CD4-positive, alpha-beta T cell treated with Interleukin-4 for 1 hour (primary cell): ENCODE measurements at regions not wholly inside any gene's neighbourhood (a gene's known extent, or its start where the extent isn't known, plus 50 kb on each side); places are given as distances from the start of the nearest gene placed in this dataset.

Source experiments
- DNase-seq, 2 donors: peaks; one replicate each; pipeline ENCODE4 v3.0.0-alpha.2; 2020 to 2022

DNA sequence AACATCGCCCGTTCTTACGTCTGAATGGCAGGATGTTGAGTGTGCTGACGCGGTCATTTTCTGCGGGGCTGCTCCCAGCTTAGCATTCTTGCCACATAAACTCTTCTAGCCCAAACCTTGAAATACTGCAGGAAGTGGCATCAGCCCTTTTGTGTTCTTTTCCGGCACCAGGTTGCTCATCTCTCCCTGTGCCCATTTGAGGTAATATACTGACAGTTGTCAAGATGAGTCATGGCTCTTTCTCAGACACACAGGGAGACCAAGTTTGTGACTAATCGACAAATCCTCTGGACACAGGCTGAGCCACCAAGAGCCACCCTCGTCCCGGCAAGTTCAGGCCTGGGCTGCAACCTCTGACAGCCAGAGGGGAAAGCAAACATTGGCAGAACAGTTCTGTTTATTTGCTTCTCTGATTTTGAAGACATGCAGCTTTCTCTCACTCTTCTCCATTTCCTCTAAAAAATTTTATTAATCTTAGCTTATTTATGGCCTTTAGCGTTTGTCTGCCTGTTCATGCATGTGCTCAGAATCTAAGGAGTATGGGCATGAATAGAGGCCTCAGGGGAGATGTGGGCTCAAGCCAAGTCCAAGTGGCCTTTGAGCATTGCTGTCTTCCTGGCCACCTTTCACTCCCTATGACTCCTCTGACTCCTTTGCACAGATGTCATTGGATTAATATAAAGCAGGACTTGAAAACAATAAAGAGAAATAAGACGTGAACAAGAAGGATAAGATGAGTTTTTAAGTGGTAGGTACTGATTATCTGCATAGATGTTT lies 328.2 kb upstream of the JAG1 start:
- DNase-seq, result no peak

DNA sequence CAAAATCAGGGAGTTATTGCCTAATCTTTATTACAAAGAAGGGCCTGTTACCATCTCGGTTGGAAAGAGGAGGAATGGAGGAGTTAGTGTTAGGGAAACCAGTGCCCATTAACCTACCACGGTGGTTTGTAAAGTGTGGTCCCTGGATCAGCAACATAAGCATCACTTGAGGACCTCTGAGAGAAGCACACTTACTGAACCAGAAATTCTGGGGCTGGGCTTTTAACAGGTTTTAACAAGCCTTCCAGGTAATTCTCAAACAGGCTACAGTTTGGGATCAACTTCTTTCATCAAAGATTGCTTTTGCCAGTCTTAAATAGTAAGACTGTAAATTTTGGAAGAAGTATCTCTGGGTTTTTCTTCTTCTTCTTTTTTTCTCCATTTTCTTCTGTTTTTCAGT lies 329.5 kb upstream of the JAG1 start:
- no peak for DNase-seq

DNA sequence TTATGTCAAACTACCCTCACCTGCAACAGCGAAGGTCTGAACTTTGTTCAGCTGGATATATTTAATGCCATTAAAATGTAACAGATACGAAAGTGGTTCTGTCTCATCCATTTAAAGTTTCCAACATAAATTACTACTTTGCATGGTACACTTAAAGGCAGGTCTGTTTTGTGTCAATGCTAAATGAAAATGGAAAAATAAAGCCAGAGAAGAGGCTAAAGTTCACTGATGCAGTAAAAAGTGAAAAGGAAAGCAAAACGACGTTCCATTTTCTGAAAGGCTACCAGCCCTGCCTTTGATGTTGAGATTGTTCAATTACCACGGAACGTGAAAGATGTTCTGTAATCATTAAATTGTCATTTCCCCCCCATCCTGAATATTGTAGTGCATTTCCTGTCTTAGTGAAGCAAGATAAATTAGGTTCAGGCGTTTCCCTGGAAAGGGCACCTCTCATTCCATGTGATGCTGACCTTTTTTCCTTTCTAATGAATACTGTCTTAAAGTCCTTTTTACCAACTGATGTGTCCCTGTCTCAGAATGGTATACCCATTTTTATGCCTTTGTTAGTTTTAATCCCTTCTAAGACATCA lies 334.7 kb upstream of the JAG1 start:
- no peak for DNase-seq

DNA sequence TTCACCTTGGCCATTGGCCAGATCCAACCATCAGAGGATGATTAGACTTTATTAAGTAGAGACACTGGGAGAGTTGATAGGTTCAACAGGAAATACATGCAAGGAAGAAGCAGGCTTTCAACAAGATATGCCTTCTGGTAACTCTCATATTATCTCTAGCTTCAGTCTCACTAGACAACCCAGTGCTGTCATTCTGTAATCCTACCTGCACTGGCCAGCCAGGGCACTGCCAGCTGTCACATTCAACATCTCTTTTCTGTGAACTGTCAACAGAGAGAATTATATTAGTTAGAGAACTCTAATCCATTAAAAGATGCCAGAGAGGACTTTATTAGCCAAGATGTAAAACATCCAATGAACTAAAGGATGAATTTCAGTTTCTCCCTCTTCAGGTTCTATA lies 337.9 kb upstream of the JAG1 start:
- DNase-seq, result no peak

DNA sequence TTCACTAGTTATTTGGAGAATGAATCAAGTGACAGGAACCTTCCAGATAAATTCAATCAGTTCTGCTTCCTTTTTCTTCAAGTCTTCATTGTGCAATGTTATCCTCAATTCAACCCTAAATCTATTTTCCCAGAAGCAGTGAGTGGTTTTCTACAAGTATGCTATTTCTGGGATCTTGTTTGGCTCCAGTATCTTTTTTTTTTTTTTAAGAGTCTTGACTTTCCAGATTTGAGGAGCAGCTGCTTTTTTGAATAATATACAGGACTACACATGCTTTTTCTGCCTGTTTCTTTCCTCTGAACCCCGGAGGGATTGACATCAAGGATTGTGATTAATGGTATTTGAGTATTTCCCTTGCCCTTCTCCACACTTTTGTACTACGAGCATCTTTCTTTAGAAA lies 339.2 kb upstream of the JAG1 start:
- no peak for DNase-seq

DNA sequence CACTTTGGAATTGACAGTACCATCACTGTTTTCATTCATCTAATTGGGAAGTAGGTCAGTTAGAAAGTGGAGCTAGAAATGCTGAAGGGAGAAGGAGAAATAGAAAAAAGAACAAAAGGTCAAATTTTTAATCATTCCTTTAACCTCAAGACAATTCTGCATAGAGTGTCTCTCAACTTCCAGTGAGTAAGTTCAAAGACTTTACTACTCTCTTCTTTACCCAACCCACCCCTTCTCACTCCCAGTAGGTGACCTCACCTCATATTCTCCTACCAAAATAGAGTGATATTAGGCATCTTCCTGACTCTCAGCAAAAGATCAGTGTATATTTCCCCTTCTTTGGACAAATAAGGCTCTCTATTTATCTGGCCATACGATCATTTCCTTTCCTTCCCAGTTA lies 340.0 kb upstream of the JAG1 start:
- no peak for DNase-seq

DNA sequence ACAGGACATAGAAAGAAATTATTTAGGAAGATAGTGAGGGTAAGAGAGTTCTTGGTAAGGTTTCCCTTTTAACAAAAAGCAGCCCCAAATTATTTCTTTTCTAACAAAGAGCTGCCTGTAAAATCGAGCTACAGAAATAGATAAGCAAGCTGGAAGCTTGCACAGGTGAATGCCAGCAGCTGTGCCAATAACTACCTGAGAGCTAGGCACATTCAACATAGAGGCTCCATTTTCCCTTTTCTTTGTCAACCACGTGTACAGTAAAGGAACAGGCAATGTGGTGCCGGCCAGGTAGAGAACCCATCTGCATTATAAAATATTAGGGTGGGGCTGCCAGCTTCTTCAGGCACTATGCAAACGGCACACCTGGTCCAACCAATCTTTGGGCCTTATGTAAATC lies 341.6 kb upstream of the JAG1 start:
- no peak for DNase-seq

DNA sequence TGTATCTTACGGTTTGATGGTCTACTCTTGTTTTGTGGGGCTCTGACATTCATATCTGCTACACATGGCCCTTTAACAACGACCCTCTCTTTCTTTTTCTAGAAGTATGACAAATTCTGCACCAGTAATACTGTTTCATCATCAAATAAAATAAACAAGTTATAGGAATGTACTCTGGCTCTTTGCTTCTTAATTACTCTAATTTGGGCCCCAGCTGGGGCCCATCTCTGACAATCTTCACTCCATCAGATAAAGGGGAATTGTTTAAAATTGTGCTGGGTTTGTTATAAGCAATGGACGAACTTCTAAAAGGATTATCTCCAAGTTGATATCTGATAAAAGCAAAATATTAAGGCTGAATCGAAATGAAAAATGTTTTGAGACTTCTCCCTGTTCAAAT lies 343.6 kb upstream of the JAG1 start:
- DNase-seq, result no peak

DNA sequence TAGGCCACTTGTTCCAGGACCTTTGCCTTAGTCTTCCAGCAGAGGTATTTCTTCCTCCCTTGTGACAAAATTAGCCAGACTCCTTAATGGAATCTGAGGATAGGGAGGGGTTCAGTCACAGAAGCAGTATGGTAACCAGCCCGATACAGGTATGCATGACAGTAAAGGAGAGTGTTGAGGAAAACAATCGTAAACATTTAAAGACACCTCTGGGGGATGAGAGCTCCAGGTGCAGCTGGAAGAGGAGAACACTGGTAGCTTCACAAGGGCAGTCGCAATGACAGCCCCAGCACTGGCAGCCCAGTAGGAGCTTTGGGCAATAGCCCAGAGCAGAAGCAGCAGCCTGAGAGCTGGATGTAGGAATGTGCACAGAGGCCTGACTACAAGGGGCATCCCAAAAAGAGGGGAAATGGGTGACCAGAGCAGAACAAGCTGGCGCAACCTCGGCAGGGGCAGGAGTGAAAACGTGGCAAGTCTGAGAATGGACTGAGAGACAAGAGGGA lies 344.9 kb upstream of the JAG1 start:
- DNase-seq, result no peak

DNA sequence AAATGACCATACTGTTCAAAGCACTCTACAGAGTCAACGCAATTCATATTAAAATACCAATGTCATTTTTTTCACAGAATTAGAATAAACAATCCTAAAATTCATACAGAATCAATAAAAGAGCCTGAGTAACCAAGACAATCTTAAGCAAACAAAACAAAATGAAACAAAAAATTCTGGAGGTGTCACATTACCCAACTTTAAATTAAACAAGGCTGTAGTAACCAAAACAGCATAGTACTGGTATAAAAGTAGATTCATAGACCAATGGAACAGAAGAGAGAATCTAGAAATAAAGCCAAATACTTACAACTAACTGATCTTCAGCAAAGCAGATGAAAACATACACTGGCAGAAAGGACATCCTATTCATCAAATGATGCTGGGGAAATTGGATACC lies 346.9 kb upstream of the JAG1 start:
- no peak for DNase-seq

DNA sequence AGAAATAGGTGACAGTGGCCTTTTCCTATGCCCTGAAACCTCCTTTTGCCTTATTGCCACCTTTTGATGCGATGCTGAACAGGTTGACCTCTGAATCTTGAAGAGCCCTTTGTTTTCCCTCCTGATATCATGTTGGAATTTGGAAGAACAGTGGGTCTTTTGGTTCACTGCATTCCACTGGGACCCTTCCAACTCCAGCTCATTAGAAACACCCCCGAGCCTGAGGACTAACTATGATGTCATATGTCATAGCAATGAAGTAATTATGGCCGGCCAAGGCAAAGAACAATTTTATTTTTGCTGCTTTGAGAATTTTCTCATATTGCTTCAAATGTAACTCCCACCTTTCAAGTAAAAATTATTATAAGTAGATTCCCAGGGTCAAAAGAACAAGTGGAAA lies 353.4 kb upstream of the JAG1 start:
- no peak for DNase-seq

DNA sequence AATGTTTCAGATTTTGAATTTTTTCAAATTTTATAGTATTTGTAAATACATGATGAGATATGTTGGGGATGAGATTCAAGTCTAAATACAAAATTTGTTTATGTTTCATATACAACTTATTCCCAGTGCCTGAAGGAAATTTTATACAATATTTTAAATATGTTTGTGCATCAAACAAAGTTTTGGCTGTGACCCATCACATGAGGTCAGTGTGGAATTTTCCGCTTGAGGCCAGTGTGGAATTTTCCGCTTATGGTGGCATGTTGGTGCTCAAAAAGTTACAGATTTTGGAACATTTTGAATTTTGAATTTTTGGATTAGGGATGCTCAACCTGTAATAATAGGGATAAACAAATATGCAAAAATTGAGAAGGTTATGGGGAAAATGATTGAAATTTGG lies 356.6 kb upstream of the JAG1 start:
- DNase-seq, result no peak

DNA sequence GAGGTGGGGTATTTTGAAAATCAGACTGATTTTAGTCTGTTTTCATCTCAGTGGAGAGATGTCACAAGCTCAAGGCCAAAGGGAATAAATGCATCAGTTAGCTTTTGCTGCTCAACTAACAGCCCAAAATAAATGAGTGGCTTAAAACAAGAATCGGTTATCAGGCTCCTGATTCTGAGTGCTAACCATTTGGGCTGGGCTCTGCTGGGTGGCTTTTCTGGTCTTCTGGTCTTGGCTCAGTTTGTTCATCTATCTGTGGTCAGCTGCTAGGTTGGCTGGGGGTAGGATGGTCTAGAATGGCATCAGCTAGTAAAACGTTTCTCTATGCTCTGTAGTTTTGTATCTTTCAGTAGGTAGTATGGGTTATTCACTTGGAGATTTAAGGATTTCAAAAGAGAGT lies 357.5 kb upstream of the JAG1 start:
- no peak for DNase-seq

DNA sequence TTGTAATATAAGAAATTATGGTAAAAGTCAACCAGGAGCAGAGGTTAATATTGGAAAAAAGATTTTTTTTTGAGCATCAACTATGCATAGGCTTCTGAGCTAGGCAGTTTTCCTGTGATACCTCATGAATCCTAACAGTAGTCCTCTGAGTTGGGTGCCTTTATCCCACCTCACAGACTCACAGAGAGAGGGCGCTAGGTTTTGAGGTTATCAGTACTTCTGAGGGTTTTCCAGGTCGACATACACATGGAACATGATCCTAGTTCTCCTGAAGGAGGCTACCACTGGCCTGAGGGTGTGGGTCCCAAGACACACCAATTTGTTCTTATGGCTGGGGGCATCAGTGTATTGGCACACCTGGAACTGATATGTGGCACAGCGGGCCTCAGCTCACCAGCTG lies 358.8 kb upstream of the JAG1 start:
- no peak for DNase-seq

DNA sequence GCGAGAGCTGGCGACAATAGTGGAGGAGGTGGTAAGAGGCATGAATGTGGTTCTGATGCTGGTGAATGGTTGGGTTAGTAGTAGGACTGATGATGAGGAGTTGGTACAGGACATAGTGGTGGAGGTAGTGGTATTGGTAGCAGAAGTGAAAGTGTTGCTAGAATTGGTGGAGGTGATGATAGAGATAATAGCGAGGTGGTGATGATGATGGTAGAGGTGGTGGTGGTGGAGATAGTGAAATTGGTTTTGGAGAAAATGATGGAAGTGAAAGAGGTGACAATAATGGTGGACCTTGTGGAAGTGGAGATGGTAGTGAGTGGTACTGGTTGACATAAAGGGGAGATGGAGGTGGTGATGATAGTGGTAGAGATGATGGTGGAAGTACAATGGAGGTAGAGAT lies 360.2 kb upstream of the JAG1 start:
- DNase-seq, result no peak

DNA sequence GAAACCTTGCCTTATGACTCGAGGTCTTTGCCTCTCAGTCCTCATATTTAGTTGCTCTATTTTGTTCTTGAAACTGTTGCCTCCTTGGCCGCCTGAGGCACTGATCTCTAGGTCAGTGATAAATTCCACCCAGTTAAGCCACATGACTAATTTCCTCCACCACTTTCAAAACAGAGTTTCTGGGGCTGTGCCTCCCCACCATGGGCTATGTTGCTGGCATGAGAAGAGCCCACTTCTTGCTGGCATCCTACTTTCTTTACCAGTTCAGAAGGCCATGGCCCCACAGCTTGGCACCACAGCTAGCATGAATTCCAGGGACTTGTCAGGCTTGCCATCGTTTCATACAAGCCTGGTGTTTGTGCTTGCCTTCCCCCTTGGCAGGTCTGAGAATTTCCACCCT lies 361.4 kb upstream of the JAG1 start:
- no peak for DNase-seq

DNA sequence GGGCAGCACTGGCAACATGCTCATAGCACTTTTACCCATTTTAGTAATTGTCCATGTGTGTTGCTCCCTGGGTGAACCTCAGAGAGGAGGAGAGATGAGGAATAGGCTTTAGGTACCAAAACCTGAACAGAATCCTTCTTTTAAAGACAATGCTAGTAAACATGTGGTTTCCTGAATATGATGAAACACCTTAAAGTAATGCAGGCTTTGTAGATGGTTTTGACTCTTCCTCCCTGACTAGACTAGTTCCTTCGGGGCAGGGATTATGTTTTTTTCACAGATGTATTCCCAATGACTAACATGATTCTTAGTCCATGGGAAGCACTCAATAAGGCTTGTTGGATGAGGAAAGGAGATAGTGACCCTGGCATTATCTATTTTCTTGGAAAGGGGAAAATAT lies 367.6 kb upstream of the JAG1 start:
- no peak for DNase-seq

DNA sequence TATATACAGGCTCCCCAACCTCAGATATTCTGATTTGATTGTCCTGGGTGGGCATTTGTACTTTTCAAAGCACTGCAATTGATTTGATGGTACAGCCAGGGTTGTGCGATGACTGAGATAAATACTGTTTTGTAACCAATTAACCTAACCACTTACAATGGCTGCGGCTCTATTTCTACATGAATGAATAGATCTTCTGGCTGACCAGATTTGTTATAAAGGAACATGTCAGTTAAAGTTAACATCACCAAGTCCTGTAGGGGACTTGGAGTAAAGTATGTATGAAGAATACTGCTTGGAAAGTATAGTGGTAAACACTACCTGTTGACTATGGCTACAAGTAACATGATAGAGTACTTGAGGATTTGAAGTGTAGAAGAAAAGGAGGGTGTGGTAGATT lies 369.2 kb upstream of the JAG1 start:
- DNase-seq, result no peak

DNA sequence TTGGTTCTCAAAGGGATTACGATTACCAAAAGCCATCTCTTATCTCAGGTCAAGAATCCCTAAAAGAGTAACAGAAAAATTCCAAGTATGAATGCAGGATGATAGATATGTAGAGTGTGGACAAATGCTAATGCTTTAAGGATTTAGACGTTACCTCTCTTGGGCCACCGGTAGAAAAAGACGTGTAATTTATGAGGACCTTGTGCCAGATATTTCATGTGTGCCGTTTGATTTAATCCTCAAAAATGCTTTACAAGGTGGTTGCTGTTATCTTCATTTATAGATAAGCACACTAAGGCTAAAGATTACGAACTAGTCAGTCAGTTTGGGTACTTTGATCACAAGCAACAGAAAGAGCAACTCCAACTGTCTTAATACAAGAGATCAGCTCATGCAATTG lies 370.8 kb upstream of the JAG1 start:
- no peak for DNase-seq

DNA sequence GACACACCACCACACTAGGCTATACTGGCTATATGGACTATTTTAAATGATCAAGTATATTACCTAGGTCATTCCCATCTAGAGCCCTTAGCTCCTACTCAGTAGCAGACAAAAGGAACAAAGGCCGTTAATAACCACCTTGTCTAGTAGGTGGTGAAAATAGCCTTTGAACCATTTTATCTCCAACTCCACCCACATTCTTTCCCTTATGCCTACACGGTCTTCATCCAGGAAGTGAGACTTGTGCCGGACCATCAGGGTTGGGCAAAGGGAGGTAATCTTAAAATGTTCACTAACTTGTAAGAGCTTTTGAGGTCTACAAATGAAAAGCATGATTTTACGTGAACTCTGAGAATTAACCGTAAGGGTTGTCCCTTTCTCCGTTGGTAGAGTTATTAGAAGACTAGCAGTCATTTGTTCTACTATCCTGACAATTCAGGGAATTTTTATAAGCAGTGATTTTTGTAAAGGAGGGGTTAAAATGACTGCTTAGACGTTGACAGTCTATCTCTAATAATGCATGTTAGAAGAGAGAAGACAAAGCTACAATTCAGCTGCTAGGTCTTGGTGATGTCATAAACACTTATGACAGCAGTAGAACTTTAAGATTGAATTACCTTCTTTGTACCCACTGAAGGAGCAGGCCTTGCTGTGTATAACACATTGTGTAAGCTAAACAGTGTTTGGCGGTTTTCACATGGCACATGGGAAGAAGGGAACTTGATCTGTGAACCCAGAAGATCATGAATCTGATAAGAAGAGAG lies 371.8 kb upstream of the JAG1 start:
- DNase-seq, result no peak

DNA sequence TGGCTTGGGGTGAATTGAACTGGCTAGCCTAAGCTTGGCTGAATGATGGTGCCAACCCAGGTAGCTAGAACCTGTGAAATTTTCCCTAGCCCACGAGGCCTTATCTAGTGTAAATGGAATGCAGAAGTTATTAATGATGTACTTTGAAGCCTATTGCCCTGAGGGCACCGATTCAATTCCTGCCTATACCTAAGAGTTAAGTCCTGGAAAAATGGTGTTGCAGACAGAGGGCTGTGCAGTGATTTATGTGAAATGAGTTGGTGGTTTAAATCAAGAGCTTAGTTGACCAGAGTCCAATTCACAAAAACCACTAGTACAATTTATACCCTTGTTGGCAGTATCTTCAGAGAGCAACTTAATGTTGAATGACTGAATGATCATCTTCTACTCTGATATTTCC lies 373.8 kb upstream of the JAG1 start:
- DNase-seq, result no peak

DNA sequence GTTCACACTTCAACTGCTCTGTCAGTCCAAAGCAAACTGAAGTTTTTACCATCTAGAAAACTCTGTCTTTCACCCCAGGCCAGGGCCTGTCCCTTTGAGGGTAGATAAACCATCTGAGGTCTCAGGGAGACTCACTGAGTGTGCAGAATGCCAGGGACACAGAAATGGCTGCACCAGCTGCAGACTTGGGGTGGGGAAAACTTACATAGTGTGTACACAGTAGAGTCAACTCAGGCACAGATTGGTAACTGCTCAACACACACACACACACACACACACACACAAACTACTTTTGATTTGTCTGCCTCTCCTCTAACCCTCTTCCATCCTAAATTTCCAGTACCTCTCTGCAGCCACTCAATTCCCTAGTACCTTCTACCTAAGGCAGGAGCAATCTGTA lies 374.9 kb upstream of the JAG1 start:
- DNase-seq, result no peak

DNA sequence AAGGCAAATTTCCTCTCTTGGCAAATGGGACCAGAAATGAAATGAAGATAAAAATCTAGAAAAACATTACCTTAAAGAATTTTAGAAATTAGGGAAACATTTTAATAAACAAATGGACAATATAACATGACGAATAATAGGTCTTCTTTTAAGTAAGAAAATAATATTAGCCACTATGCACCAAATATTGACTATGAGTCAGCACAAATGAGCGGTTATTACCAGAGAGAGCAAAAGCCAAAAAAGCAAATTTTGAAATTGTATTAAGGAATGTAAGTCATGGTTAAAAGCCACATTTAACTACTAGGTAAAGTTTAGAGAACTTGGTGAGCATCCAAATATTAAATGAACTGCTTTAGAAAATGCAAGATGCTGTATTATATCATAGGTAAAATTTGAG lies 376.6 kb upstream of the JAG1 start:
- DNase-seq, result no peak

DNA sequence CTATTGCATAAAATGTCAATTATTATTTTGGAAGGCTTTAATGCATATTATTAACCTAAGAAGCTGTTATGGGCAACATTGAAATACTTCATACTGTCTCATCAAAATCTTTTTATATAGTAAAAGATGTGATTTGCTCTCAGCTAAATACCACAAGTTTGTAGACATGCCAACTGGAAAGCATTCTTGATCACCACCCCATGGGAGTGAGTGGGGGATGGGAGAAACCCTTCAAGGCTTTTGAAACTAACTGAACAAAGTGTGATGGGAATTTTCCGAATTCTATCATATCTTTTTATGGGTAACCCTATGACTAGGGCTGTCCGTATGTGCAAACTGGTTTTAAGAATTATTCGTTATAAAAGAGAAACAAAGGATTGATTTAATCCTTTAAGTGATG lies 377.3 kb upstream of the JAG1 start:
- DNase-seq, result no peak
